ENCODE measurements at regions not wholly inside any gene's neighbourhood (a gene's known extent, or its start where the extent isn't known, plus 50 kb on each side); places are given as distances from the start of the nearest gene placed in this dataset.

- peak; percentile 73 for ATAC-seq
These were observed 63.5 kb upstream of the WDR17 start for GRCh38 chr4:176002007-176002613.

GRCh38 chr4:176005766-176006165 is 59.9 kb upstream of the WDR17 start:
- no peak for DNase-seq (ENCODE audit: low spot score)
- no peak for ATAC-seq

More at GRCh38 chr4:176002007-176002613, 63.5 kb upstream of the WDR17 start:
- peak; percentile 44 for DNase-seq (ENCODE audit: low spot score)

- ATAC-seq = no peak
- no peak for DNase-seq (ENCODE audit: low spot score)
These were observed 56.4 kb upstream of the WDR17 start for GRCh38 chr4:176009254-176009653.

- DNase-seq (ENCODE audit: low spot score) (no peak), ATAC-seq (no peak)
These were observed 54.1 kb upstream of the WDR17 start for GRCh38 chr4:176011529-176011928.

DNA sequence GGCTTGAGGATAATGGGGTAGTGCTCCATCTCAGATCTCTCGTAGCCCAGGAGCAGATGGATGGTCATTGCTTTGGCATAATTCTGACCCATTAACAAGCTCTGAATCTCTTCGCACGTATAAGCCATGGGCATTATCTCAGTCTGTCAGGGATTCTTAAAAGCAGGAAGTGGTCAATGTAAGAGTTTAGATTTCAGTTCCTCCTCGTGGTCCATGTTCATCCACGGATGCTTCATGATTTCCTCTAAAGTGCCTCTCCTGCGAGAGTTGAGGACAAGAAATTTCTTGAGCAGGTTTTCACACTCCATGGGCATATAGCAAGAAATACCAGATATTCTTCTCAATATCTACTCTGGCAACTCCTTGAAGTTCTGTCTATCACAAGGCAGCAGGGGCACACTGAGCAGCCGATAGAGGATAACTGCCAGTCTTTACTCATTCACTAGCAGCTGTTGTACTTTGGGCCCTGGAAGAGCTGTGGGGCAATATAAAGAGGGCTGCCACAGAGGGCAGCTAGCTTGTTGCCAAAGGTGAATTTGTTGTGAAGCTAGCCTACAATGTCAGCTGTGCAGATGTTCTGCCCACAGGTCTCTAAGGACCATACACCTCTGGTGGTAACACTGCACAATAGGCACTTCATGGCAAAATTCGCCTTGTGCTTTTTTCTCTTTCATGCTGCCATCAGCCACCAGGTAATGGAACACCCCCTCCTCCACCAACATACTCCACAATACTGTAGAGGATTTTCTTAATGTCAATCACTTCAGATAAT is 52.0 kb upstream of the WDR17 start:
- ATAC-seq = no peak
- no peak for DNase-seq (ENCODE audit: low spot score)

DNA sequence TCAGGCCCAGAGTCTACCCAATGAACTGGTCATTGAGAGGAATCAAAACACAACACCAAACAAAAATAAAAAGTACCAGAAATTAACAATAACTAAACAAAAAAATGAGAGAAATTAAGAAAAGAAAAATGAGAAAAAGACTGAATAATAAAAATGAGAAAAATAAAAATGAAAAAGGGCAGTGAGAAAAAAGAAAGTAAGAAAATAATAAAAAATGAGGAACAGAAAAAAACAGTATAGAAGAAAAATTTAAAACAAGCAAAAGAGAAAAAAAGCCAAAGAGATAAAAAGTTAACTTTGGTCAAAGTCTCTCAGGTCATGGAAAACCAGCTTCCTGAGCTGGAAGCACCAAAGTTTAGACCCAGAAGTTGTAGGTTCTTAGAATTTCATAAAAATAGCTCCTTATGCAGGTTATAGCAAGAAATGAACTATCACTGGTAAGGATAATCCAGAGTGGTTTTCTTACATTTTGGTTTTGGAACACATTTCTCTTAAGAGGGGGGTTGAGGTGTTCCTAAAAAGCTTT is 51.0 kb upstream of the WDR17 start:
- ATAC-seq (no peak), DNase-seq (ENCODE audit: low spot score) (no peak)
